ENCODE measurements at regions not wholly inside any gene's neighbourhood (a gene's known extent, or its start where the extent isn't known, plus 50 kb on each side); places are given as distances from the start of the nearest gene placed in this dataset.
A peak's percentile ranks its signal among the peaks of the same experiment; 100 is the strongest.
"Not testable (repeated sequence)": the region's sequence is repeated elsewhere in the genome, so short reads cannot be mapped to it uniquely, and the experiment has no call there.

- no peak overlapping the region for H3K27ac ChIP-seq
- DNase-seq (ENCODE audit: low read depth, low spot score): no peak
Observed at GRCh38 chr10:114729103-114729659, 71.1 kb upstream of the ABLIM1 start.

DNA sequence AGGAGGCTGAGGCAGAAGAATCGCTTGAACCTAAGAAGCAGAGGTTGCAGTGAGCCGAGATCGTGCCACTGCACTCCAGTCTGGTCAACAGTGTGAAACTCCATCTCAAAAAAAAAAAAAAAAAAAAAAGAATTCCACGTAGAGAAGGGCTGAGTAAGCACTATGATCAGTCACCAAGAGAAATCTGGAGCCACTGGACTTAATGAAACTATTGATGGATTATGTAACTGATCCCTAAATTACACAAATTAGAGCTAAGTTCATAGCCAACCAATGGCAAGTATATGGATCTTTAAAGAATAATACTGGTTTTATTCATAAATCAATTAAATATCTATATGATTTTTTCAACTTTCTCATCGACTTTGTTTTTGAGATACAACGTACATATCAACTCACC, 72.2 kb upstream of the ABLIM1 start:
- DNase-seq (ENCODE audit: low read depth, low spot score): no peak
- no peak overlapping the region for H3K27ac ChIP-seq

- DNase-seq (ENCODE audit: low read depth, low spot score): no peak
- H3K27ac ChIP-seq: no peak overlapping the region
Observed at GRCh38 chr10:114732931-114733330, 74.9 kb upstream of the ABLIM1 start.

- DNase-seq (ENCODE audit: low read depth, low spot score): no peak
- no peak overlapping the region for H3K27ac ChIP-seq
Observed at GRCh38 chr10:114735946-114736345, 77.9 kb upstream of the ABLIM1 start.

GRCh38 chr10:114743521-114744231, 77.9 kb upstream of the FHIP2A start:
- no peak overlapping the region for H3K27ac ChIP-seq
- DNase-seq (ENCODE audit: low read depth, low spot score): no peak

GRCh38 chr10:114746531-114746930, 75.0 kb upstream of the FHIP2A start:
- DNase-seq (ENCODE audit: low read depth, low spot score): no peak
- no peak overlapping the region for H3K27ac ChIP-seq

DNA sequence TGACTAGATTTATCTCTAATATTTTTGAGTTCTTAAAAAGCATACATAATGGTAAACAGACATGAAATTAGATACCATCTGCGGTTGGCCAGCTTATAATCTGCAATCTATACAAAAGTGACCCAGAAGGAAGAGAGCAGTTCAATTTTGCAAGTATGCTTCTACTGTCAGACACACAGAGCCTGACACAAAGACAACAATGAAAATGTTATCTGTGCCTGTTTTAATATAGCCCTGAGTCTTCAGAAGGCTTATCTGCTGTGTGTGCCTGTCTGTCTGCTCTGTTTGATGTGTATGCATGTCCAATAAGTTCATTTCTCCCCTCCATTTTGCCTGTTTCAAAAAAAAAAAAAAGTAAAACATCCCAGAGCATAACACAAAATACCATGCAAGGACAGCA, 73.3 kb upstream of the FHIP2A start:
- no peak overlapping the region for H3K27ac ChIP-seq
- no peak for DNase-seq (ENCODE audit: low read depth, low spot score)

GRCh38 chr10:114749014-114749413, 72.6 kb upstream of the FHIP2A start:
- DNase-seq (ENCODE audit: low read depth, low spot score): no peak
- no peak overlapping the region for H3K27ac ChIP-seq

DNA sequence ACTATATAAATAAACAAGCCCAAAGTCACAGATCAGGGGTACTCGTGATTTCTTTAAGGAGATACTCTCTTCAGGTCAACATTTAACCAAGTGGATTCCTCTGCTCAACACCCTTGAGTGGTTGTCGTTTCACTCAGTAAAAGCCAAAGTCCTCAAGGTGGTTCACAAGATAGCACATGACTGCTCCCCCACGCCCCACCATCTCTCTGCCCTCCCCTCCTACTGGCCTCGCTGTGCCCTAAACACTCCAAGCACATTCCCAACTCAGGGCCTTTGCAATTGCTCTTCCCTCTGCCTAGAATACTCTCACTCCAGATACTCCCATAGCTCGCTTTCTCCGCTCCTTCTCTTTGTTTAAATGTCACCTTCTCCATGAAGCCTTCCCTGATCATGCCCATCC, 72.1 kb upstream of the FHIP2A start:
- no peak for DNase-seq (ENCODE audit: low read depth, low spot score)
- H3K27ac ChIP-seq: no peak overlapping the region

GRCh38 chr10:114751856-114752255, 69.7 kb upstream of the FHIP2A start:
- no peak for DNase-seq (ENCODE audit: low read depth, low spot score)
- peak overlapping the region; percentile 25 for H3K27ac ChIP-seq

DNA sequence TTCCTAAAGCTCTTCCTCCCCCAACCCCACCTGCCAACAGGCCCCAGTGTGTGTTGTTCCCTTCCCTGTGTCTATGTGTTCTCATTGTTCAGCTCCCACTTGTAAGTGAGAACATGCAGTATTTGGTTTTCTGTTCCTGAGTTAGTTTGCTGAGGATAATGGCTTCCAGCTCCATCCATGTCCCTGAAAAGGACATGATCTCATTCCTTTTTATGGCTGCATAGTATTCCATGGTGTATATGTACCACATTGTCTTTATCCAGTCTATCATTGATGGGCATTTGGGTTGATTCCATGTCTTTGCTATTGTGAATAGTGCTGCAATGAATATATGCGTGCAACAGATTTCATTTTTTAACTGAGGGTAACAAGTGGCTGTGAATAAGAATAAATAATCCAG, 69.0 kb upstream of the FHIP2A start:
- not testable (repeated sequence) for DNase-seq (ENCODE audit: low read depth, low spot score); H3K27ac ChIP-seq

GRCh38 chr10:114753126-114753525, 68.5 kb upstream of the FHIP2A start:
- DNase-seq (ENCODE audit: low read depth, low spot score): no peak
- H3K27ac ChIP-seq: no peak overlapping the region

GRCh38 chr10:114754445-114755320, 66.9 kb upstream of the FHIP2A start:
- H3K27ac ChIP-seq: peak overlapping the region; percentile 66
- no peak for DNase-seq (ENCODE audit: low read depth, low spot score)

- peak overlapping the region; percentile 66 for H3K27ac ChIP-seq
- DNase-seq (ENCODE audit: low read depth, low spot score): no peak
Observed at GRCh38 chr10:114755537-114755936, 66.0 kb upstream of the FHIP2A start.

GRCh38 chr10:114758331-114758730, 63.2 kb upstream of the FHIP2A start:
- no peak for DNase-seq (ENCODE audit: low read depth, low spot score)
- H3K27ac ChIP-seq: peak overlapping the region; percentile 16

- H3K27ac ChIP-seq: no peak overlapping the region
Observed at GRCh38 chr10:114761205-114762193, 60.1 kb upstream of the FHIP2A start.

GRCh38 chr10:114762811-114763210, 58.8 kb upstream of the FHIP2A start:
- H3K27ac ChIP-seq: no peak overlapping the region
- no peak for DNase-seq (ENCODE audit: low read depth, low spot score)

More at GRCh38 chr10:114761205-114762193, 60.1 kb upstream of the FHIP2A start:
- no peak for DNase-seq (ENCODE audit: low read depth, low spot score)

GRCh38 chr10:114764656-114765055, 56.9 kb upstream of the FHIP2A start:
- no peak for DNase-seq (ENCODE audit: low read depth, low spot score)

DNA sequence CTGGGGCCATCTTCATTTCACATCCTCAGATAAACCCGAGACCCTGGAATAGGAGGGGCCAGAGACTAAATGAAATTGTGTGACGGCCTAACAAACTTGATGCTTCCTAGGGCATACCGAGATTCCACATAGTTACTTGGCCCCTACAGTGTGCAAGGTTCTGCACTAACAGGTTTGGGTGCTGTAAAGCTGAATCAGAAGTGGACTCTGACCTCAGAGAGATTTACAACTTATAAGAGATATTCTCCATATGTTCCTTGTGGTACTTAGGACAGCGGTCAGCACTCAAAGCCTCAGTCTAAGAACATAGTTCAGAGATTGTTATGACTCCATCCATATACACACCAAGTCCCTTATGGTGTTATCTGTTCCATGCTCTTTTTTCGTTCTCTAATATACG, 55.1 kb upstream of the FHIP2A start:
- DNase-seq (ENCODE audit: low read depth, low spot score): no peak

More at GRCh38 chr10:114764656-114765055, 56.9 kb upstream of the FHIP2A start:
- no peak overlapping the region for H3K27ac ChIP-seq

More for the DNA sequence above, 55.1 kb upstream of the FHIP2A start:
- H3K27ac ChIP-seq: no peak overlapping the region
